ENCODE measurements at regions not wholly inside any gene's neighbourhood (a gene's known extent, or its start where the extent isn't known, plus 50 kb on each side); places are given as distances from the start of the nearest gene placed in this dataset.

DNA sequence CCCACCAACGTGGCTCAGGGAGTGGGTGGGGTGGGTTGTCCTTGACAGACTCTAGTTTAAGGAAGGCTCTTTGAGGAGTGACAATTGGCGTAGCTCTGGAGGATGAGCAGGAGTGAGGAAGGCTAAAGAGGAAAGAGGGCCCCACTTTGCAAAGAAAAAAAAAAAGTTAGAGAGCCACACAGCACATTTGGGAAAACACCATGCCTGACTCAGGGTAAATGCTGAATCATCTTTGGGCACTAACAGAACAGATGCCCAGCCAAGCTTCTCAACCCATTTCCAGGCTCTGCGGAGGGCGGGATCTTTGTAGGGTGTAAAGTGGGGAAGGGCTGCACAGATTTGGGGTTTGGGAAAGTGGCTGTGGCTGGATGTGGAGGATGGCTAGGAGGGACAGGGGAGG, 179.1 kb upstream of the RGMA start:
- no peak for DNase-seq (ENCODE audit: extremely low read depth, low read depth)
- TF ChIP-seq, protein P1, sequence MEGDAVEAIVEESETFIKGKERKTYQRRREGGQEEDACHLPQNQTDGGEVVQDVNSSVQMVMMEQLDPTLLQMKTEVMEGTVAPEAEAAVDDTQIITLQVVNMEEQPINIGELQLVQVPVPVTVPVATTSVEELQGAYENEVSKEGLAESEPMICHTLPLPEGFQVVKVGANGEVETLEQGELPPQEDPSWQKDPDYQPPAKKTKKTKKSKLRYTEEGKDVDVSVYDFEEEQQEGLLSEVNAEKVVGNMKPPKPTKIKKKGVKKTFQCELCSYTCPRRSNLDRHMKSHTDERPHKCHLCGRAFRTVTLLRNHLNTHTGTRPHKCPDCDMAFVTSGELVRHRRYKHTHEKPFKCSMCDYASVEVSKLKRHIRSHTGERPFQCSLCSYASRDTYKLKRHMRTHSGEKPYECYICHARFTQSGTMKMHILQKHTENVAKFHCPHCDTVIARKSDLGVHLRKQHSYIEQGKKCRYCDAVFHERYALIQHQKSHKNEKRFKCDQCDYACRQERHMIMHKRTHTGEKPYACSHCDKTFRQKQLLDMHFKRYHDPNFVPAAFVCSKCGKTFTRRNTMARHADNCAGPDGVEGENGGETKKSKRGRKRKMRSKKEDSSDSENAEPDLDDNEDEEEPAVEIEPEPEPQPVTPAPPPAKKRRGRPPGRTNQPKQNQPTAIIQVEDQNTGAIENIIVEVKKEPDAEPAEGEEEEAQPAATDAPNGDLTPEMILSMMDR (IDR thresholded peaks at IDR 0.05; ENCODE audit: low read depth, low read length) = no peak

DNA sequence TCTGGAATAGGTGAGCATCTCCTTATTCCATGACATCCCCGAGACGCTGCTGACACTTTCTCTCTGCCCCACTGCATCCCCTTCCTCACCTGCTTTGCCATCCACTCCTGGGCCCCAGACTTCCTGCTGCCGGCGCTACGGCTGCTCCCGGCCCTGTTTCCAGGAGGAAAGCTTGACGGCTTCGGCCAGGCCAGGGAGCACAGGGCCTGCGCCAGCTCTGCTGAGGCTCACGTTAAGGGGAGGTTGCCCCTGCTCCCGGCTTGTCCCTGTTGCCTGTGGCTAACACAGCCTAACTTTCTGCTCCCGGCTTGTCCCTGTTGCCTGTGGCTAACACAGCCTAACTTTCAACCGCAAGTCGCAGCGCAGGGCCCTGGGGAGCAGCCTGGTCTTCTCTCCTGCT, 177.3 kb upstream of the RGMA start:
- DNase-seq (ENCODE audit: extremely low read depth, low read depth) = no peak
- TF ChIP-seq, protein P1 (IDR thresholded peaks at IDR 0.05; ENCODE audit: low read depth, low read length) = no peak

DNA sequence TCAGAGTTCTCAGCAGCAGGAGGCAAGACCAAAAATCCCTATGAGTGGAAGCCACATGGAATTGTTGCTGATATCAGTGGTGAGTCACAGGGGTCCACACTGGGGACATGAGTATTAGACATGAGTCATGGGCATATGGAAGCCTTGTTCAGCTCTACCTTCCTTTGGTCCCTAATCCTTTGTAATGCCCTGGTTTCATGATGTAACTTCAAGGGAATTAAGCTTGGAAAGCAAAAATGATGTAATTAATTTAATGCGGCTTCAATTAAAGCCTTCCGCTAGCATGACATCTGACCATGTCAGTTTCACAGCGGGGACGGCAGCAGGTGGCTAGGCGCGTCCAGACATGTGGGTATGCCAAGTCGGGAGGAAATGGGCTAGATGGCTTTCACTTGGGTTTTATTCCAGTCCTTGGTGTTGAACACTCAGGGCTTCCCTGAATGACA, 176.1 kb upstream of the RGMA start:
- no peak for DNase-seq (ENCODE audit: extremely low read depth, low read depth)
- TF ChIP-seq, protein P1 (IDR thresholded peaks at IDR 0.05; ENCODE audit: low read depth, low read length) = no peak

DNA sequence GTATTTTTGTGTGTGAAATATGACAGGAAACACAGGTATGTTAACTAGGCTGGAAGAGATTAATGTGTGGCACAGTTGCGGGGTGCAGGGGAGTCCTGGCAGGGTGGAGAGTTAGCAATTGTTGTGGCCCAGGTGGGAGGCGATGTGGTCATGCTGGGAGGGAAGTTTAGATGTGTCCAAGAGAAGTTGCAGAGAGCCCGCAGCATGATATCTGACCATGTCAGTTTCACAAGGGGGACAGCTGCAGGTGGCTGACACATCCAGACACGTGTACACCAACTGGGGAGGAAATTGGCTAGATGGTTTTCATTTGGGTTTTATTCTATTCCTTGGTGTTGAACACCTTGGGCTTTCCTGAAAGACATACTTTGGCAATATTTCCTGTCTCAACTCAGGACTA, 172.8 kb upstream of the RGMA start:
- DNase-seq (ENCODE audit: extremely low read depth, low read depth) = no peak
- TF ChIP-seq, protein P1 (IDR thresholded peaks at IDR 0.05; ENCODE audit: low read depth, low read length) = no peak

DNA sequence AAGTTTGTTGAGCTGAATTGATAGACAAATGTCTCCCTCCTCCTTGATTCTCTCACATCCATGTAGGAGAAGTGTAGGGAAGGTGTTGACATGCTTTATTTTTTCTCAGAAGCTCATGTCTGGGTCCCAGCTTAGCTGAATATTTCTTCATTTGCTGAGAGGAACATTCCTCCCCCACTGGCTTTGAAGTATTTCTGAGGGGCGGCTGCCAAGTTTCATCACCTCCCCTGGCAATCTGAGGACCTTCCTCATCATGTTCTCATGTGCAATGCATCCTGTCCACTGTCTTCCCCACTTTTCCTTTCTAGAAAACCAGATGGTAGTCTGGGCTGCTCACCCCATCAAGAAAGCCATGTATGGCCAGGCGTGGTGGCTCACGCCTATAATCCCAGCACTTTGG, 168.9 kb upstream of the RGMA start:
- TF ChIP-seq, protein P1 (IDR thresholded peaks at IDR 0.05; ENCODE audit: low read depth, low read length) = no peak
- no peak for DNase-seq (ENCODE audit: extremely low read depth, low read depth)

DNA sequence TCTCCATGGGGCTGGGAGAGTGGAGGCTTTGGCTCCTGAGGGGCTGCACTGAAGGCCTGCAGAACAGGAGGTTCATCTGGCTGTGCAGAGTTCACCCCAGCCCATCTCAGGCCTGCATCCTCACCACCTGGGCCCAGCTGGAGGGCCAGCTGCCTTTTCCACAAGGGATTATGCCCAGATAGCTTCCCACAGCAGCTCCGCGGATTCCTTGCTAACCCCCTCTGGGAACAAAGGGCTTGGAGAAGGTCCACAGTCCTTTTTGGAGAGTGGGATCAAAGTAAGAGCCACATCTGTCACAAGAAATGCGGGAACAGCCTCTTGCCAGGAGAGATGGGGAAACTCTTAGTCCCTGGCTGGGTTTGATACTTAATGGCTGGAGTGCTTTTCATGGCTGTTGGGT, 164.7 kb upstream of the RGMA start:
- TF ChIP-seq, protein P1 (IDR thresholded peaks at IDR 0.05; ENCODE audit: low read depth, low read length) = no peak
- DNase-seq (ENCODE audit: extremely low read depth, low read depth) = no peak

DNA sequence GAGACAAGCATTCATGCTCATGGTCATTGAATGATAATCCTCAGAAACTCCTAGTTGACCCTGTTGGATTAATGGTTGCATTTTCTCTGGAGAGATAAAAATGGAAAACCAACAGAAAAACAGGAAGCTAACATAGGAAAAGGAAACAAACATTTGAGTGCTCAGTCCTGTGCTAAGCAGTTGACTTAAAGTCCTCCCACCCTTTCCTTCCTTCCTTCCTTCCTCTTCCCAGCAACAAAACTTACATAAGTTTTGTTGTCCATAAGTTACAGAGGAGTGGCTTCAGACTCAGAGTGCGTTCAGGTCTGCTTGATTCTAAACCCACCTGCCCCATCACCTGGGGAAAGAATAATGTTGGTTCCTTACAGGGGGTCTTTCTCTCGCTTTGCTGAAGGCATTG, 163.8 kb upstream of the RGMA start:
- TF ChIP-seq, protein P1 (IDR thresholded peaks at IDR 0.05; ENCODE audit: low read depth, low read length) = no peak
- DNase-seq (ENCODE audit: extremely low read depth, low read depth) = no peak

Data from AG09319 (cell line).